Neuronal stem cell (in vitro differentiated cells): ENCODE measurements at regions not wholly inside any gene's neighbourhood (a gene's known extent, or its start where the extent isn't known, plus 50 kb on each side); places are given as distances from the start of the nearest gene placed in this dataset.

Source experiments
- DNase-seq: peaks from one replicate; pipeline ENCODE4 v3.0.0-alpha.2; 2013; ENCODE audit warnings: low spot score
- H2AFZ ChIP-seq: one replicate; pipeline ENCODE4 v1.6.1; 2013; ENCODE audit warnings: mild to moderate bottlenecking, low read length, inconsistent platforms
- H2AK5ac ChIP-seq: 2 replicates; pipeline ENCODE4 v1.6.1; 2013; ENCODE audit warnings: low read depth, mild to moderate bottlenecking, inconsistent platforms, low read length, moderate library complexity, mixed read lengths
- H2BK120ac ChIP-seq: 2 replicates; pipeline ENCODE4 v1.6.1; 2013; ENCODE audit warnings: low read depth, mild to moderate bottlenecking, inconsistent platforms, low read length, moderate library complexity, mixed read lengths
- H2BK12ac ChIP-seq: one replicate; pipeline ENCODE4 v1.6.1; 2013; ENCODE audit warnings: low read length, inconsistent platforms
- H2BK15ac ChIP-seq: 2 replicates; pipeline ENCODE4 v1.6.1; 2013; ENCODE audit warnings: mild to moderate bottlenecking, low read length, inconsistent platforms, mixed read lengths
- H2BK5ac ChIP-seq: one replicate; pipeline ENCODE4 v1.6.1; 2013; ENCODE audit warnings: inconsistent platforms, mild to moderate bottlenecking, low read length, moderate library complexity
- H3K14ac ChIP-seq: one replicate; pipeline ENCODE4 v1.6.1; 2013; ENCODE audit warnings: low read length, inconsistent platforms
- H3K18ac ChIP-seq: 2 replicates; pipeline ENCODE4 v1.6.1; 2013; ENCODE audit warnings: low read length, inconsistent platforms
- H3K23ac ChIP-seq: 2 replicates; pipeline ENCODE4 v1.6.1; 2013; ENCODE audit warnings: low read depth, mild to moderate bottlenecking, mixed read lengths, low read length, inconsistent platforms; ENCODE audit not compliant: poor library complexity
- H3K27ac ChIP-seq: replicated peaks from 3 replicates; pipeline ENCODE4 v1.5.1; 2013; ENCODE audit warnings: low read length, inconsistent platforms
- H3K27me3 ChIP-seq, 3 experiments: 2 replicates each; pipeline ENCODE4 v1.6.1; 2013; ENCODE audit warnings: low read length in 3 of 3, mild to moderate bottlenecking in 2 of 3, inconsistent platforms in 1 of 3, low read depth in 1 of 3, mixed read lengths in 1 of 3, moderate library complexity in 1 of 3; ENCODE audit not compliant: control insufficient read depth in 3 of 3, insufficient read depth in 3 of 3
- H3K36me3 ChIP-seq, 2 donors: replicated peaks in 1 of 2; 2 replicates each; pipeline ENCODE4 v1.6.1; 2013; ENCODE audit warnings: low read length in 2 of 2; ENCODE audit not compliant: control insufficient read depth in 2 of 2, insufficient read depth in 2 of 2
- H3K4ac ChIP-seq: 2 replicates; pipeline ENCODE4 v1.6.1; 2013; ENCODE audit warnings: inconsistent platforms, mild to moderate bottlenecking, low read length, moderate library complexity
- H3K4me1 ChIP-seq, 2 donors: 1 replicate in 1 of 2; 2 replicates in 1 of 2; pipeline ENCODE4 v1.6.1; 2013; ENCODE audit warnings: low read length in 2 of 2, low read depth in 1 of 2; ENCODE audit not compliant: control insufficient read depth in 2 of 2, insufficient read depth in 1 of 2
- H3K4me2 ChIP-seq: one replicate; pipeline ENCODE4 v1.6.1; 2013; ENCODE audit warnings: mild to moderate bottlenecking, low read length, inconsistent platforms; ENCODE audit not compliant: insufficient read depth, poor library complexity, severe bottlenecking
- H3K4me3 ChIP-seq, 2 donors: 2 replicates each; pipeline ENCODE4 v1.5.1; 2013; ENCODE audit warnings: low read length in 2 of 2, mild to moderate bottlenecking in 2 of 2, inconsistent platforms in 1 of 2, moderate library complexity in 1 of 2
- H3K79me1 ChIP-seq: one replicate; pipeline ENCODE4 v1.6.1; 2013; ENCODE audit warnings: low read depth, mild to moderate bottlenecking, inconsistent platforms, low read length, moderate library complexity
- H3K9ac ChIP-seq: one replicate; pipeline ENCODE4 v1.6.1; 2013; ENCODE audit warnings: mild to moderate bottlenecking, low read depth, low read length, inconsistent platforms; ENCODE audit not compliant: poor library complexity
- H3K9me3 ChIP-seq, 2 donors: replicated peaks in 1 of 2; 2 replicates each; pipeline versions ENCODE3 to v1.6.1; 2013; ENCODE audit warnings: low read length in 2 of 2, mild to moderate bottlenecking in 2 of 2, inconsistent platforms in 1 of 2, low read depth in 1 of 2, mixed read lengths in 1 of 2, moderate library complexity in 1 of 2; ENCODE audit not compliant: control insufficient read depth in 2 of 2, insufficient read depth in 1 of 2
- H4K8ac ChIP-seq: one replicate; pipeline ENCODE4 v1.6.1; 2013; ENCODE audit warnings: low read depth, mild to moderate bottlenecking, inconsistent platforms, low read length, moderate library complexity
- H4K91ac ChIP-seq: one replicate; pipeline ENCODE4 v1.6.1; 2013; ENCODE audit warnings: low read length, low read depth, mild to moderate bottlenecking, inconsistent platforms; ENCODE audit not compliant: poor library complexity
- WGBS, 2 donors: extraction: QIAGEN DNeasy Blood & Tissue Kit; methylation state at CpG; one replicate each; pipeline ENCODE4 v1.1.7; 2013; ENCODE audit warnings: missing lambda C conversion rate in 2 of 2, mixed read lengths in 1 of 2; ENCODE audit not compliant: insufficient read length in 2 of 2, insufficient replicate concordance in 1 of 2; ENCODE audit errors: extremely low coverage in 2 of 2; 5-methylcytosine and 5-hydroxymethylcytosine counted together

DNA sequence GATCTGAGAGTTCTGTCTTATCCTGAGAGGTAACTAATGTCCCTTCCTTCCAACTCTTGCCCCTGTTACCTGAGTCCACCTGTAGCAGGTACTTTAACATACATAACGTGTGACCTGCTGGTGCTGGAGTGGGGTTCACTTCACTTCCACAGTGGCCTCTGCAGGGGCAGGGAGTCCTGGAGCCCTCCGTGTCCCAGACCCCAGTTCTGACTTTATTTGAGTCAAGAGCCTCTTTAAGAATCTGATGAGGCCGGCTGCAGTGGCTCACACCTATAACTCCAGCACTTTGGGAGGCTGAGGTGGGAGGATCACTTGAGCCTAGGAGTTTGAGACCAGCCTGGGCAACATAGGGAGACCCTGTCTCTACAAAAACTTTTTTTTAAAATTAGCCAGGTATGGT is 117.0 kb upstream of the RET start:
- Histone ChIP-seq H2BK120ac (no peak overlapping the region), H3K4me3 (no peak overlapping the region), H3K27me3 (no peaks in the 10 kb centered on the region), H2BK5ac (no peak overlapping the region), H3K4ac (no peak overlapping the region), H3K14ac (no peak overlapping the region), H4K8ac (no peak overlapping the region), H3K4me1 (no peaks in the 10 kb centered on the region), H3K27ac (no peak overlapping the region), H3K4me2 (no peak overlapping the region), H2BK15ac (no peak overlapping the region), H3K9ac (no peak overlapping the region), H4K91ac (no peak overlapping the region), H2AFZ (no peak overlapping the region), H3K36me3 (no peaks in the 10 kb centered on the region), H3K18ac (no peak overlapping the region), H2AK5ac (no peak overlapping the region), H3K9me3 (peaks cover 0 to 1% of the 10 kb centered on the region in 2 donors), H3K23ac (no peak overlapping the region), H3K79me1 (no peaks in the 10 kb centered on the region), H2BK12ac (no peak overlapping the region)
- WGBS, 2 donors = no CpG with 5 or more reads among the region's 3 CpGs
- no peak for DNase-seq

DNA sequence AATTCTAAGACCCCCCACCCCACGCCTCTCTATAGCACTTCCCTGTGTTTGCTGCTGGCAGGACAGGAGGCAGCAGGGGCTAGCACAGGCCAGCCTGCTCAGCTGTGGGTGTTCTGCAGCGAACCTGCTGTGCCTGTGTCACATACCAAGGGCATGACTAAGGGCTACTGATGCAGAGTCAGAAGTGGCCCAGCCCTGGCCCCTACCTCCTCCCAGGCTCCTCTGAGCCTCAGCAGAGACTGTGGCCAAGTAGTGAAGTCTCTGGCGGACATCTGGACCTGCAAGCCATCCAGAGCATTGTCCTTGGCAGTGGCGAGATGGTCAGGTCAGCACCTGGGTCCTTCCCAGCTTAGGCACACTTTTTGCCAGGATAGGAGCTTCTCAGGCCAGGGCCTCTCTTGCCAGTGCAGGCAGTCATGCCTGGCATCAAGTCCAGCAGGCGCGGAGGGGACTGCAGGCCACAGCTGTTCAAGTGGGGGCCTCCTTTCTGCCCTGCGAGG is 116.3 kb upstream of the RET start:
- no peak overlapping the region for H2BK120ac ChIP-seq
- no peak overlapping the region for H4K8ac ChIP-seq
- no peak overlapping the region for H3K4me2 ChIP-seq
- H3K27ac ChIP-seq = no peak overlapping the region
- H3K23ac ChIP-seq = no peak overlapping the region
- H2BK12ac ChIP-seq = no peak overlapping the region
- no CpG with 5 or more reads among the region's 7 CpGs for WGBS, 2 donors
- H2AFZ ChIP-seq = no peak overlapping the region
- H3K4ac ChIP-seq = no peak overlapping the region
- no peaks in the 10 kb centered on the region for H3K79me1 ChIP-seq
- peak overlapping the region; percentile 86 for H2AK5ac ChIP-seq
- no peak overlapping the region for H2BK15ac ChIP-seq
- H2BK5ac ChIP-seq = peak overlapping the region; percentile 39
- no peaks in the 10 kb centered on the region for H3K36me3 ChIP-seq
- no peak for DNase-seq
- H3K27me3 ChIP-seq = no peaks in the 10 kb centered on the region
- no peaks in the 10 kb centered on the region for H3K4me1 ChIP-seq
- H3K9me3 ChIP-seq = peaks cover 0 to 1% of the 10 kb centered on the region in 2 donors
- H4K91ac ChIP-seq = no peak overlapping the region
- no peak overlapping the region for H3K14ac ChIP-seq
- no peak overlapping the region for H3K9ac ChIP-seq
- H3K4me3 ChIP-seq = no peak overlapping the region
- no peak overlapping the region for H3K18ac ChIP-seq

DNA sequence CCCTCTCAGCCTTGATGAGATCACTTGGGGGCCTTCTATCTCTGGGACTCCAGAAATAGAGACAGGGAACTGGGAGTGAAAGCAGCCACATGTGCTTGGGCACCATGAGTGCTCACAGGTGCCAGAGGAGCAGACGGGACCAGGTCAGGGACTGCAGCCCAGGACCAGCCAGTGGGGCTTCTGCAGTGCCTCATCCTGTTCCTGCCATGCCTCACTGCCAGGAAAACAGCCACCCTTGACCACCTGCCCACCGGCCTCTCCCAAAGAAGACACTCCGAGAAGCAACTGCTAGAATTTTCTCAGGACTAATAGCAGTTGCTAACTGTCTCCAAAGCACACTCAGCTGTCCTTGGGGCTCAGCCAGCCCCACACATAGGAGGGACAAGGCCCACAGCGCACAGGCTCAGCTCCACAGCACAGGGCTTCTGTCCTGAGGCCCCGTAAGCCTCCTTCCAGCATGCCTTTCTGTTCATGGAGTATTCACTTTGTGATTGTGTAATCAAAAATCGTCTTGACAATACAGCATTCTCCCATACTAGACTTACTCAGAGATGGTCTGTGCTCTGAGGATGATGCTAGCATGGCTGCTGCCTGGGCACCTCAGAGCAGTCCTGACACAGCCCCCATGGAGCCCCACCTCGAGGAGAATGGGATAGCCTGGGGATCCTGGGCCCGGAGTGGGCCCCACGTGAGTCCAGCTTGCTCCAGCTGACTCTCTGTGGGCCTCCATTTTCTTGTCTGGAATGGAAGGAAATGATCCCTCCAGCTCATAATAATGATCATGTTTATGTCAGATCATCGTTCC is 115.7 kb upstream of the RET start:
- Histone ChIP-seq H3K36me3 (no peaks in the 10 kb centered on the region), H3K4me1 (no peaks in the 10 kb centered on the region), H3K9ac (no peak overlapping the region), H2AK5ac (peak overlapping the region; percentile 86), H2AFZ (no peak overlapping the region), H3K79me1 (no peaks in the 10 kb centered on the region), H3K18ac (peak overlapping the region; percentile 57), H3K4ac (no peak overlapping the region), H3K4me3 (no peak overlapping the region), H3K9me3 (peaks cover 0 to 1% of the 10 kb centered on the region in 2 donors), H3K27me3 (no peaks in the 10 kb centered on the region), H2BK5ac (peak overlapping the region; percentile 39), H4K8ac (no peak overlapping the region), H4K91ac (no peak overlapping the region), H2BK12ac (no peak overlapping the region), H3K14ac (peak overlapping the region; percentile 31), H2BK15ac (no peak overlapping the region), H3K27ac (no peak overlapping the region), H3K23ac (no peak overlapping the region), H3K4me2 (no peak overlapping the region), H2BK120ac (no peak overlapping the region)
- no peak for DNase-seq
- WGBS, 2 donors = no CpG with 5 or more reads among the region's 10 CpGs

DNA sequence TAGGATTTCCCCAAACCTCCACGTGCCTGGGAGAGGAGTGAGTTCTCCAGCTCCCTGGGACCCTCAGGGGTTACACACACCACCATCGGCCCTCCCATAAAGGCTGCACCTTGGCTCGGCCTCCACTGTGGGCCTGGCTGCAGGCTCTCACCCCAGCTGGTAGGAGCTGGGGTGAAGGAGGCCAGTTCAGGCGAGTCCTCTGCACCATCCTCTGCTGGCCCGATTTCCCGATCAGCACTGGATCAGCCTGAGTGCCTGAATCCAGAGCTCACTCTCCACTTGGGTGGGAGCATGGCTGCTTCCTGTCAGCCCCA is 115.1 kb upstream of the RET start:
- H3K4me1 ChIP-seq = no peaks in the 10 kb centered on the region
- no peak overlapping the region for H3K14ac ChIP-seq
- peak overlapping the region; percentile 88 for H3K18ac ChIP-seq
- H3K79me1 ChIP-seq = no peaks in the 10 kb centered on the region
- no peaks in the 10 kb centered on the region for H3K27me3 ChIP-seq
- H3K4me3 ChIP-seq = no peak overlapping the region
- H3K27ac ChIP-seq = no peak overlapping the region
- H2BK120ac ChIP-seq = no peak overlapping the region
- H3K4me2 ChIP-seq = no peak overlapping the region
- H3K9me3 ChIP-seq = peaks cover 0 to 1% of the 10 kb centered on the region in 2 donors
- no CpG with 5 or more reads among the region's 6 CpGs for WGBS, 2 donors
- no peak overlapping the region for H4K8ac ChIP-seq
- peak overlapping the region; percentile 72 for H2AFZ ChIP-seq
- H3K36me3 ChIP-seq = no peaks in the 10 kb centered on the region
- H2BK5ac ChIP-seq = no peak overlapping the region
- H3K4ac ChIP-seq = no peak overlapping the region
- H2BK15ac ChIP-seq = no peak overlapping the region
- H2AK5ac ChIP-seq = peak overlapping the region; percentile 41
- no peak overlapping the region for H4K91ac ChIP-seq
- H2BK12ac ChIP-seq = no peak overlapping the region
- no peak overlapping the region for H3K23ac ChIP-seq
- peak overlapping the region; percentile 54 for H3K9ac ChIP-seq
- no peak for DNase-seq
